MCF 10A (cell line): ENCODE measurements at regions not wholly inside any gene's neighbourhood (a gene's known extent, or its start where the extent isn't known, plus 50 kb on each side); places are given as distances from the start of the nearest gene placed in this dataset.

Experiments used
- BruUV-seq: library from RNA; stranded (reverse); fragments of 400-500 nt; replicated peaks from 2 replicates; lab custom pipeline; 2021; lab: Mats Ljungman, UMichigan
- CTCF ChIA-PET: fragments of 300-600 bp; sonication (Branson Sonifier 250); formaldehyde crosslinking; extraction: SDS; loops from one replicate; lab custom pipeline; 2021; ENCODE audit warnings: antibody characterized with exemption, inconsistent platforms; lab: Yijun Ruan, JAX
- POLR2A ChIA-PET: fragments of 300-600, 350-650 bp; sonication (Branson Sonifier 250); formaldehyde crosslinking; extraction: SDS; loops from one replicate; lab custom pipeline; 2020; ENCODE audit warnings: antibody characterized with exemption, inconsistent platforms; lab: Yijun Ruan, JAX
- DNase-seq: peaks from one replicate; pipeline ENCODE4 v3.0.0-alpha.2; 2018; ENCODE audit not compliant: unreplicated experiment
- H3K27ac Mint-ChIP-seq: one replicate; pipeline ENCODE4 v1.8.0; 2022; ENCODE audit warnings: mild to moderate bottlenecking, low read depth, mixed read lengths; ENCODE audit not compliant: unreplicated experiment
- H3K27me3 Mint-ChIP-seq: one replicate; pipeline ENCODE4 v1.8.0; 2022; ENCODE audit warnings: mixed read lengths; ENCODE audit not compliant: insufficient read depth, unreplicated experiment
- H3K36me3 Mint-ChIP-seq: one replicate; pipeline ENCODE4 v1.8.0; 2022; ENCODE audit warnings: mild to moderate bottlenecking, moderate library complexity, mixed read lengths; ENCODE audit not compliant: insufficient read depth, unreplicated experiment
- H3K4me1 Mint-ChIP-seq: one replicate; pipeline ENCODE4 v1.8.0; 2022; ENCODE audit warnings: mixed read lengths; ENCODE audit not compliant: insufficient read depth, unreplicated experiment
- H3K4me3 Mint-ChIP-seq: one replicate; pipeline ENCODE4 v1.8.0; 2022; ENCODE audit warnings: mild to moderate bottlenecking, moderate library complexity, mixed read lengths; ENCODE audit not compliant: unreplicated experiment
- H3K9me3 Mint-ChIP-seq: one replicate; pipeline ENCODE4 v1.8.0; 2022; ENCODE audit warnings: mixed read lengths; ENCODE audit not compliant: unreplicated experiment
- intact Hi-C: fragments of 100-400 bp; cut with micrococcal nuclease; formaldehyde crosslinking; loops from 2 replicates; pipeline ENCODE4 v1.14.1; 2022
- TF ChIP-seq, protein P1 (sequence below): fragments of 200-600 bp; IDR thresholded peaks from one replicate; pipeline ENCODE4 v1.8.0; 2022; ENCODE audit warnings: antibody characterized with exemption, mild to moderate bottlenecking; ENCODE audit not compliant: unreplicated experiment

DNA sequence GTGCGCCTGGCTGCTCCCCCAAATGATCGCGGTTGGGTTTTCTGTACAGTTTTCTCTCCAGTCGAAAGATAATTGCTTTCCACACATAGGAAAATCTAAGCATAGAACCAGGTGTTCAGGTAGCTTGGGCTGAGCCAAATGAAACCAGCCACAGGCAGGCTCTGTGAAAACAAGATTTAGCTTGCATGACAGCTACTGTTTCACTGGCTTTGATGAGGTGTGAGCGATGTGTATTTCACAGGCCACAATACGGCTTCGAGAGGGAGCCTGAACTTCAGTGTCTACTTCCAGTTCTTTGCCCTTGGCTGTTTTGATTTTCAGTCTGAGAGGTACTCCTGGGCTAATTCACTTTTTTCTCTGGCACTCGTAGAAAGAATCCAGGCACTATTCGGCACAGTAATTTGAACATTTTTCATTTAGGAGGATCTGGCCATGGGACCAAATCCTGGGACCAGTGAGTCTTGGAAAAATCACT, 110.5 kb downstream of the JCAD start:
- peaks cover 4% of the 10 kb centered on the region for H3K36me3 Mint-ChIP-seq
- peak; percentile 89 for DNase-seq
- no peaks in the 10 kb centered on the region for H3K27me3 Mint-ChIP-seq
- H3K27ac Mint-ChIP-seq = peak overlapping the region; percentile 99
- CTCF ChIA-PET = interaction anchor here (0.5 to 2.9 kb wide), 6 partner anchors 50 to 433 kb away, joined by 3 to 21 read pairs (median 3); no protein-coding TSS in a partner anchor
- TF ChIP-seq, protein P1, sequence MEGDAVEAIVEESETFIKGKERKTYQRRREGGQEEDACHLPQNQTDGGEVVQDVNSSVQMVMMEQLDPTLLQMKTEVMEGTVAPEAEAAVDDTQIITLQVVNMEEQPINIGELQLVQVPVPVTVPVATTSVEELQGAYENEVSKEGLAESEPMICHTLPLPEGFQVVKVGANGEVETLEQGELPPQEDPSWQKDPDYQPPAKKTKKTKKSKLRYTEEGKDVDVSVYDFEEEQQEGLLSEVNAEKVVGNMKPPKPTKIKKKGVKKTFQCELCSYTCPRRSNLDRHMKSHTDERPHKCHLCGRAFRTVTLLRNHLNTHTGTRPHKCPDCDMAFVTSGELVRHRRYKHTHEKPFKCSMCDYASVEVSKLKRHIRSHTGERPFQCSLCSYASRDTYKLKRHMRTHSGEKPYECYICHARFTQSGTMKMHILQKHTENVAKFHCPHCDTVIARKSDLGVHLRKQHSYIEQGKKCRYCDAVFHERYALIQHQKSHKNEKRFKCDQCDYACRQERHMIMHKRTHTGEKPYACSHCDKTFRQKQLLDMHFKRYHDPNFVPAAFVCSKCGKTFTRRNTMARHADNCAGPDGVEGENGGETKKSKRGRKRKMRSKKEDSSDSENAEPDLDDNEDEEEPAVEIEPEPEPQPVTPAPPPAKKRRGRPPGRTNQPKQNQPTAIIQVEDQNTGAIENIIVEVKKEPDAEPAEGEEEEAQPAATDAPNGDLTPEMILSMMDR = no peak
- BruUV-seq = no TSS peak
- H3K9me3 Mint-ChIP-seq = peaks cover 7% of the 10 kb centered on the region
- peak overlapping the region; percentile 61 for H3K4me3 Mint-ChIP-seq
- POLR2A ChIA-PET = interaction anchor here (0.5 to 6.5 kb wide), 19 partner anchors 15 to 612 kb away, joined by 3 to 52 read pairs (median 4); partner anchors contain the start of gene SVIL
- peaks cover 75% of the 10 kb centered on the region for H3K4me1 Mint-ChIP-seq
- intact Hi-C loops = loop anchor here (5.0 kb wide), 1 partner anchor 212 kb away; no protein-coding TSS in a partner anchor

DNA sequence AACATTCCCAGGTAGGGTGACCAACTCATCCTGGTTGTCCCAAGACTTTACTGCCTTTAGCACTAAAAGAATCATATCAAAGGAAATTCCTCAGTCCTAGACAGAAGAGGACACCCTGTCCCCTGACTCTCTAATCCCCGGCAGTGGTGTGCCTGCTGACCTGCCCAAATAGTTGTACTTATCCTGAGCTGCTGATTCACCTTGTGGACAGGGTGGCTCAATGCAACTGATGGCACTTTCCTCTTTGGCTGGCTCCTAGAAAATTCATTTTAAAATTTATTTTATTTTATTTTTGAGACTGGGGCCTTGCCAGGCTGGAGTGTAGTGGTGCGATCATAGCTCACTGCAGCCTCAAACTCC, 111.7 kb downstream of the JCAD start:
- H3K4me1 Mint-ChIP-seq = peaks cover 81% of the 10 kb centered on the region
- H3K36me3 Mint-ChIP-seq = peaks cover 4% of the 10 kb centered on the region
- H3K27ac Mint-ChIP-seq = peak overlapping the region; percentile 99
- H3K4me3 Mint-ChIP-seq = peak overlapping the region; percentile 61
- H3K27me3 Mint-ChIP-seq = no peaks in the 10 kb centered on the region
- TF ChIP-seq, protein P1 = no peak
- intact Hi-C loops = loop anchor here (1.0 to 5.0 kb wide), 3 partner anchors 51 to 210 kb away; no protein-coding TSS in a partner anchor
- peaks cover 7% of the 10 kb centered on the region for H3K9me3 Mint-ChIP-seq
- POLR2A ChIA-PET = interaction anchor here (0.6 to 6.5 kb wide), 20 partner anchors 9 to 320 kb away, joined by 3 to 52 read pairs (median 4); partner anchors contain the start of gene SVIL
- CTCF ChIA-PET = interaction anchor here (0.6 to 2.9 kb wide), 11 partner anchors 22 to 333 kb away, joined by 3 to 21 read pairs (median 4); no protein-coding TSS in a partner anchor
- no TSS peak for BruUV-seq
- DNase-seq = peak; percentile 81

DNA sequence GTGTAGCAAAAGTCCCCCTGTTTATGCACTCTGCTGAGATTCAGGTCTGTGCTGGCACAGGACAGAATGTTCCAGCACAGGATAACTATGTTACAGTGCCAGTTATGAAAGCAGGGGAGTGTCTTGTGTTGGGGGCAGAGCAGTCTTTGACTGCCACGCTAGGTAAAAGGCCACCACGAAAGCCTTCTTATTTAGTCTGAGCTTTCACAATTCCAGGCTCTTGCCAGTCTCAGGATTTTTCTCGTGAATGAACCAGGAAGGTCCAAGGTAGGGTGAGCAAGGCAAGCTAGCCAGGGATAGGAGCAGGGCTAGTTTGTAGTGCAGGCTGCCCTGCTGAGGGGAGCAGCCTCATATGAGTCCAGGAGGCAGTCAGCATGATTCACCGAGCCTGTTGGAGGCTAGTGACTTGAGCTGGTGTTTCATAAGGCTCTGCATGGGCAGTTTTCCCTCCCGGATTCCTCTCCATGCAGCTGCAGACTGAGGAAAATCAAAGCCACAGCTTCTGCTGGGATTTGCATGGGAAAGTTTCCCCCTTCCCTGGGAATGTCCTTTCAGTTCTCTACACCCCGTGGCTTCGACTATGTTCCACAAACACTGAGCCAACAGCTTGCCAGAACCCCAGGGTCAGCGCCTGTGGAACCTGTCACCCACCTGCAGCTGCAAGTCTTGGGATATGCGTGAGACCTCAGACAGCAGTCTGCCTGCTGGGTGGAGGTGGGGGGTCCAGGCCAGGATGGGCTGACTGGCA, 112.3 kb downstream of the JCAD start:
- DNase-seq = peak; percentile 95
- BruUV-seq = TSS peak; percentile 87

More for the DNA sequence above, 112.3 kb downstream of the JCAD start:
- no peaks in the 10 kb centered on the region for H3K27me3 Mint-ChIP-seq
- peak overlapping the region; percentile 61 for H3K4me3 Mint-ChIP-seq
- peak overlapping the region; percentile 99 for H3K27ac Mint-ChIP-seq
- CTCF ChIA-PET = interaction anchor here (0.7 to 2.9 kb wide), 8 partner anchors 34 to 332 kb away, joined by 3 to 21 read pairs (median 4); no protein-coding TSS in a partner anchor
- H3K36me3 Mint-ChIP-seq = peaks cover 4% of the 10 kb centered on the region
- H3K9me3 Mint-ChIP-seq = peaks cover 7% of the 10 kb centered on the region
- TF ChIP-seq, protein P1 = no peak
- POLR2A ChIA-PET = interaction anchor here (0.6 to 6.5 kb wide), 21 partner anchors 8 to 401 kb away, joined by 3 to 52 read pairs (median 4); partner anchors contain the start of gene SVIL
- intact Hi-C loops = loop anchor here (1.0 to 5.0 kb wide), 3 partner anchors 51 to 210 kb away; no protein-coding TSS in a partner anchor
- peaks cover 80% of the 10 kb centered on the region for H3K4me1 Mint-ChIP-seq
